ENCODE measurements at regions not wholly inside any gene's neighbourhood (a gene's known extent, or its start where the extent isn't known, plus 50 kb on each side); places are given as distances from the start of the nearest gene placed in this dataset.

DNA sequence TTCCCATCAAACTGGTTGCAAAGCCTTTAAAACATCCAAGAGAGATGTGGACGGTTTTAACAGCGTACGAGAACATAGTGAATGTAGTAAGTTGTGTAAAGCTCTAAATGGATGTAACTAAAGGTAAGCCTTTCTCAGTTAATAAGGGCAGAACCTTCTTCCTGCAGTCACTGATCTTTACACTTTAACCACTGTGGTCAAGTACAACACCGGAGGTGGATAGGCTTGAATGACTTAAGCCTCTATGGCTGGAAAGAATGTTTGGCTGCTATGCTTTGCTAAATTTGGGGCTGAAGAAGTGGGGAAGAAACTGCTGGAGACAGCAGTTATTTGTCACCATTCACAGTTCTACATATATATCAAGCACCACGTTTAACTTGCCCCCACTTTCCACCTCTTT is 285.1 kb upstream of the FMR1 start:
- Histone ChIP-seq H3K27me3 (replicated peaks; ENCODE audit: insufficient read depth, low read length) (no peaks in the 10 kb centered on the region), H3F3A (ENCODE audit: insufficient read depth, low read length) (no peaks in the 10 kb centered on the region), H4K20me1 (ENCODE audit: insufficient read depth, low read length) (no peaks in the 10 kb centered on the region), H3K4me1 (ENCODE audit: low read length) (no peaks in the 10 kb centered on the region), H3K9ac (ENCODE audit: low read length) (no peak overlapping the region), H3K27ac (ENCODE audit: low read length) (no peak overlapping the region), H3K9me3 (replicated peaks; ENCODE audit: insufficient read depth, low read length) (no peaks in the 10 kb centered on the region), H3K36me3 (replicated peaks; ENCODE audit: insufficient read depth, low read length) (no peaks in the 10 kb centered on the region), H3K4me3 (ENCODE audit: low read length) (no peak overlapping the region), H3K4me2 (ENCODE audit: low read depth, low read length) (no peak overlapping the region), H3K9me2 (replicated peaks; ENCODE audit: insufficient read depth, low read length) (no peaks in the 10 kb centered on the region), H3K79me2 (ENCODE audit: low read length) (no peaks in the 10 kb centered on the region), H2AFZ (ENCODE audit: low read length) (no peak overlapping the region)
- DNase-seq = no peak
- TF ChIP-seq, protein P1, sequence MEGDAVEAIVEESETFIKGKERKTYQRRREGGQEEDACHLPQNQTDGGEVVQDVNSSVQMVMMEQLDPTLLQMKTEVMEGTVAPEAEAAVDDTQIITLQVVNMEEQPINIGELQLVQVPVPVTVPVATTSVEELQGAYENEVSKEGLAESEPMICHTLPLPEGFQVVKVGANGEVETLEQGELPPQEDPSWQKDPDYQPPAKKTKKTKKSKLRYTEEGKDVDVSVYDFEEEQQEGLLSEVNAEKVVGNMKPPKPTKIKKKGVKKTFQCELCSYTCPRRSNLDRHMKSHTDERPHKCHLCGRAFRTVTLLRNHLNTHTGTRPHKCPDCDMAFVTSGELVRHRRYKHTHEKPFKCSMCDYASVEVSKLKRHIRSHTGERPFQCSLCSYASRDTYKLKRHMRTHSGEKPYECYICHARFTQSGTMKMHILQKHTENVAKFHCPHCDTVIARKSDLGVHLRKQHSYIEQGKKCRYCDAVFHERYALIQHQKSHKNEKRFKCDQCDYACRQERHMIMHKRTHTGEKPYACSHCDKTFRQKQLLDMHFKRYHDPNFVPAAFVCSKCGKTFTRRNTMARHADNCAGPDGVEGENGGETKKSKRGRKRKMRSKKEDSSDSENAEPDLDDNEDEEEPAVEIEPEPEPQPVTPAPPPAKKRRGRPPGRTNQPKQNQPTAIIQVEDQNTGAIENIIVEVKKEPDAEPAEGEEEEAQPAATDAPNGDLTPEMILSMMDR (IDR thresholded peaks at IDR 0.05; ENCODE audit: low read length) = no peak
- TF ChIP-seq EZH2phosphoT487 (IDR thresholded peaks at IDR 0.05; ENCODE audit: low read length) (no peak), EZH2 (optimal IDR thresholded peaks at IDR 0.05; ENCODE audit: low read depth, low read length) (no peak)

DNA sequence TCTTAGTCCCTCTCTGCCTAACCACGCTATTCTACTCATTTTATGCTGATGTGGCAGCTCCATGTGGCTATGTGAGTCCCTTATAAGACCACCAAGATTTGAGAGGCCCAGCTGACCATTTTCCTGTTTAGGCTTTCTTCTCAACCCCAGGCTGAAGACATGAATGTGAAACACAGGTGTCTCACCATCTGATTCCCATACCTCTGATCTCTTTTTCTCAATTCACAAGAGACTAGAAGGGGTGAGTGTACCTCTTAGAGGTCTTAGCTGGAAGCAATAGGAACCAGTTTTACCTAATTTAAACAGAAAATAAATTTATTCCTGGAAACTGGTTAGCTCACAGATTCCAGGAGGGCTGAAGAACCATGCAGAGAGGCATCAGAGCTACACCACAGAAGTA is 276.5 kb upstream of the FMR1 start:
- Histone ChIP-seq H2AFZ (ENCODE audit: low read length) (no peak overlapping the region), H3K9ac (ENCODE audit: low read length) (no peak overlapping the region)

DNA sequence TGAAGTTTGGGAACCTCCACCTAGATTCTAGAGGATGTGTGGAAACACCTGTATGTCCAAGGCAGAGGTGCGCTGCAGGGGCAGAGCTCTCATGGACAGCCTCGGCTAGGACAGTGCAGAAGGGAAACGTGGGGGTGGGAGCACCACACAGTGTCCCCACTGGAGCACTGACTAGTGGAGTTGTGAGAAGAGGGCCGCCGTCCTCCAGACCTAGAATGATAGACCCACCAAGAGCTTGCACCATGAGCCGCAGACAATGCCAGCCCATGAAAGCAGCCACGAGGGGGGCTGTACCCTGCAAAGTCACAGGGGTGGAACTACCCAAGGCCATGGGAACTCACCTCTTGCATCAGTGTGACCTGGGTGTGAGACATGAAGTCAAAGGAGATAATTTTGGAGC is 274.5 kb upstream of the FMR1 start:
- Histone ChIP-seq H2AFZ (ENCODE audit: low read length) (no peak overlapping the region), H3K4me2 (ENCODE audit: low read depth, low read length) (no peak overlapping the region), H3K4me1 (ENCODE audit: low read length) (no peaks in the 10 kb centered on the region), H3K79me2 (ENCODE audit: low read length) (no peaks in the 10 kb centered on the region), H3K9ac (ENCODE audit: low read length) (no peak overlapping the region), H3K9me2 (replicated peaks; ENCODE audit: insufficient read depth, low read length) (no peaks in the 10 kb centered on the region), H4K20me1 (ENCODE audit: insufficient read depth, low read length) (no peaks in the 10 kb centered on the region), H3K4me3 (ENCODE audit: low read length) (no peak overlapping the region), H3F3A (ENCODE audit: insufficient read depth, low read length) (no peaks in the 10 kb centered on the region), H3K27ac (ENCODE audit: low read length) (no peak overlapping the region), H3K36me3 (replicated peaks; ENCODE audit: insufficient read depth, low read length) (no peaks in the 10 kb centered on the region), H3K9me3 (replicated peaks; ENCODE audit: insufficient read depth, low read length) (no peaks in the 10 kb centered on the region), H3K27me3 (replicated peaks; ENCODE audit: insufficient read depth, low read length) (no peaks in the 10 kb centered on the region)
- TF ChIP-seq EZH2 (optimal IDR thresholded peaks at IDR 0.05; ENCODE audit: low read depth, low read length) (no peak), EZH2phosphoT487 (IDR thresholded peaks at IDR 0.05; ENCODE audit: low read length) (no peak)
- TF ChIP-seq, protein P1 (IDR thresholded peaks at IDR 0.05; ENCODE audit: low read length) = no peak
- DNase-seq = no peak

More for the DNA sequence above, 276.5 kb upstream of the FMR1 start:
- Histone ChIP-seq H3K4me1 (ENCODE audit: low read length) (no peaks in the 10 kb centered on the region), H4K20me1 (ENCODE audit: insufficient read depth, low read length) (no peaks in the 10 kb centered on the region), H3F3A (ENCODE audit: insufficient read depth, low read length) (no peaks in the 10 kb centered on the region), H3K27ac (ENCODE audit: low read length) (no peak overlapping the region), H3K27me3 (replicated peaks; ENCODE audit: insufficient read depth, low read length) (no peaks in the 10 kb centered on the region), H3K9me3 (replicated peaks; ENCODE audit: insufficient read depth, low read length) (no peaks in the 10 kb centered on the region), H3K4me3 (ENCODE audit: low read length) (no peak overlapping the region), H3K9me2 (replicated peaks; ENCODE audit: insufficient read depth, low read length) (no peaks in the 10 kb centered on the region), H3K4me2 (ENCODE audit: low read depth, low read length) (no peak overlapping the region), H3K36me3 (replicated peaks; ENCODE audit: insufficient read depth, low read length) (no peaks in the 10 kb centered on the region), H3K79me2 (ENCODE audit: low read length) (no peaks in the 10 kb centered on the region)
- no peak for TF ChIP-seq EZH2phosphoT487 (IDR thresholded peaks at IDR 0.05; ENCODE audit: low read length)
- TF ChIP-seq, protein P1 (IDR thresholded peaks at IDR 0.05; ENCODE audit: low read length) = no peak
- no peak for TF ChIP-seq EZH2 (optimal IDR thresholded peaks at IDR 0.05; ENCODE audit: low read depth, low read length)
- no peak for DNase-seq

Measured in MM.1S (cell line).